Thyroid gland (tissue), 4 donors: ENCODE measurements at regions not wholly inside any gene's neighbourhood (a gene's known extent, or its start where the extent isn't known, plus 50 kb on each side); places are given as distances from the start of the nearest gene placed in this dataset.
"Not testable (repeated sequence)": the region's sequence is repeated elsewhere in the genome, so short reads cannot be mapped to it uniquely, and the experiment has no call there.

ENCODE experiments used
- DNase-seq, 2 donors: peaks; one replicate each; pipeline ENCODE4 v3.0.0-alpha.2; 2019
- H3K27ac ChIP-seq, 3 donors: fragments of 200-600 bp; sonication (generic); 1 replicate in 2 of 3; 2 replicates in 1 of 3; pipeline ENCODE4 v1.5.1; 2016 to 2019; ENCODE audit warnings: mild to moderate bottlenecking in 1 of 3, moderate library complexity in 1 of 3
- H3K27me3 ChIP-seq: fragments of 200-600 bp; sonication (generic); one replicate; pipeline ENCODE4 v1.5.1; 2019
- H3K36me3 ChIP-seq, 2 donors: fragments of 200-600 bp; sonication (generic); one replicate each; pipeline ENCODE4 v1.5.1; 2016 to 2019
- H3K4me1 ChIP-seq, 2 donors: fragments of 200-600 bp; sonication (generic); one replicate each; pipeline ENCODE4 v1.5.1; 2017 to 2019
- H3K4me3 ChIP-seq, 3 donors: fragments of 200-600 bp; sonication (generic); replicated peaks in 1 of 3; 1 replicate in 2 of 3; 2 replicates in 1 of 3; pipeline ENCODE4 v1.5.1; 2016; ENCODE audit warnings: mild to moderate bottlenecking in 1 of 3
- H3K9me3 ChIP-seq: fragments of 200-600 bp; sonication (generic); one replicate; pipeline ENCODE4 v1.5.1; 2017
- CTCF ChIP-seq, 6 experiments: fragments of 200-600 bp in 3 of 6; fragments of 450-650 bp in 3 of 6; sonication (generic) in 3 of 6; IDR thresholded peaks; one replicate each; pipeline ENCODE4 v1.5.1; 2016 to 2019; ENCODE audit warnings: antibody characterized with exemption in 6 of 6, mild to moderate bottlenecking in 2 of 6, inconsistent platforms in 1 of 6, moderate library complexity in 1 of 6
- POLR2A ChIP-seq, 2 donors: fragments of 450-650 bp; IDR thresholded peaks; one replicate each; pipeline ENCODE4 v1.6.1; 2017; ENCODE audit warnings: antibody characterized with exemption in 2 of 2, mild to moderate bottlenecking in 2 of 2, moderate library complexity in 1 of 2
- WGBS, 2 donors: methylation state at CpG; one replicate each; pipeline ENCODE4 v1.1.5; 2017; 5-methylcytosine and 5-hydroxymethylcytosine counted together
- intact Hi-C: fragments of 100-400 bp; cut with DNase I; formaldehyde crosslinking; loops from one replicate; pipeline ENCODE4 v1.15.1; 2023

GRCh38 chr14:34086223-34086757 lies 135.4 kb upstream of the EGLN3 start:
- Histone ChIP-seq H3K27me3 (no peaks in the 10 kb centered on the region), H3K27ac (no peak overlapping the region), H3K9me3 (no peaks in the 10 kb centered on the region), H3K36me3 (no peaks in the 10 kb centered on the region), H3K4me3 (no peak overlapping the region), H3K4me1 (peaks cover 13 to 19% of the 10 kb centered on the region in 2 donors)
- TF ChIP-seq POLR2A (IDR thresholded peaks at IDR 0.05) (no peak), CTCF (IDR thresholded peaks at IDR 0.05) (no peak)
- WGBS, 2 donors: 67 to 95% methylated on average over 2 of the region's 2 CpGs
- DNase-seq: no peak
- intact Hi-C loops: no loop called here

DNA sequence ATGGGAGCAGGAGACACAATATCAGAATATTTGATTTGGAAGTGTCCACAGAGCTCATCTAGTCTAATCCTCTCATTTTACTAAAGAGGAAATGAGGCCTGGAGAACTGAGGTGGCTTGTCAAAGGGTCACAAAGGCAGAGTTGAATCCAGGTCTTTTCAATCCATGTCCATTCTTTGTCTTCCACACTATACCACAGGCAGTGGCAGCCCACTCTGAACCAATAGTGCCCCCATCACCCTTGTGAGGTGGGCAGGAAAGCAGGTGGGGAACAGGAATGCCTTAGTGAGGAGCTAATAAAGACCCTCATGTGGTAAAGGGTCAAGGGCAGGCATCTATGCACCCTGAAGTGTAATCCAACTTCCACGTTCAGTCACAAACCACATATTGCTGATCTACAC lies 134.8 kb upstream of the EGLN3 start:
- Histone ChIP-seq H3K27ac (no peak overlapping the region), H3K9me3 (no peaks in the 10 kb centered on the region), H3K27me3 (no peaks in the 10 kb centered on the region), H3K36me3 (no peaks in the 10 kb centered on the region), H3K4me3 (no peak overlapping the region), H3K4me1 (peaks cover 13 to 23% of the 10 kb centered on the region in 2 donors)
- TF ChIP-seq CTCF (IDR thresholded peaks at IDR 0.05) (no peak), POLR2A (IDR thresholded peaks at IDR 0.05) (no peak)
- DNase-seq: no peak
- WGBS, 2 donors: 88 to 93% methylated on average over 1 of the region's 1 CpG
- intact Hi-C loops: no loop called here

GRCh38 chr14:34081576-34082136 lies 130.8 kb upstream of the EGLN3 start:
- TF ChIP-seq CTCF (IDR thresholded peaks at IDR 0.05) (no peak), POLR2A (IDR thresholded peaks at IDR 0.05) (no peak)
- intact Hi-C loops: no loop called here
- Histone ChIP-seq H3K4me1 (peaks cover 13 to 28% of the 10 kb centered on the region in 2 donors), H3K4me3 (no peak overlapping the region), H3K36me3 (no peaks in the 10 kb centered on the region), H3K9me3 (no peaks in the 10 kb centered on the region), H3K27ac (peak overlapping the region; percentile 51 to 72 (median 70)), H3K27me3 (no peaks in the 10 kb centered on the region)
- DNase-seq: no peak
- WGBS, 2 donors: 34 to 39% methylated on average over 6 of the region's 6 CpGs

GRCh38 chr14:34081101-34081575 lies 130.3 kb upstream of the EGLN3 start:
- intact Hi-C loops: no loop called here
- peaks cover 13 to 28% of the 10 kb centered on the region in 2 donors for H3K4me1 ChIP-seq
- no peaks in the 10 kb centered on the region for H3K9me3 ChIP-seq
- DNase-seq: no peak
- WGBS, 2 donors: 86 to 91% methylated on average over 7 of the region's 7 CpGs
- no peaks in the 10 kb centered on the region for H3K27me3 ChIP-seq
- TF ChIP-seq CTCF (IDR thresholded peaks at IDR 0.05) (no peak), POLR2A (IDR thresholded peaks at IDR 0.05) (no peak)
- peak overlapping the region in 2 of 3 donors; percentile 70 to 72 for H3K27ac ChIP-seq
- no peaks in the 10 kb centered on the region for H3K36me3 ChIP-seq
- no peak overlapping the region for H3K4me3 ChIP-seq

- intact Hi-C loops, DNase-seq, H3K36me3 ChIP-seq, H3K4me3 ChIP-seq, H3K27me3 ChIP-seq, H3K9me3 ChIP-seq, H3K27ac ChIP-seq: not testable (repeated sequence)
- peaks cover 12 to 23% of the 10 kb centered on the region in 2 donors for H3K4me1 ChIP-seq
- WGBS, 2 donors: 96 to 99% methylated on average over 2 of the region's 4 CpGs
Observed at GRCh38 chr14:34079643-34080042, 128.8 kb upstream of the EGLN3 start.
